NCI-H510A treated with DMSO at 0.1 percent for 48 hours (cell line): ENCODE measurements at regions not wholly inside any gene's neighbourhood (a gene's known extent, or its start where the extent isn't known, plus 50 kb on each side); places are given as distances from the start of the nearest gene placed in this dataset.

ENCODE experiments used
- DNase-seq: peaks from one replicate; lab custom pipeline; 2025; lab: John Stamatoyannopoulos, UW

- no peak for DNase-seq
Observed at GRCh38 chr18:60134806-60135205, 235.0 kb downstream of the PMAIP1 start.

DNA sequence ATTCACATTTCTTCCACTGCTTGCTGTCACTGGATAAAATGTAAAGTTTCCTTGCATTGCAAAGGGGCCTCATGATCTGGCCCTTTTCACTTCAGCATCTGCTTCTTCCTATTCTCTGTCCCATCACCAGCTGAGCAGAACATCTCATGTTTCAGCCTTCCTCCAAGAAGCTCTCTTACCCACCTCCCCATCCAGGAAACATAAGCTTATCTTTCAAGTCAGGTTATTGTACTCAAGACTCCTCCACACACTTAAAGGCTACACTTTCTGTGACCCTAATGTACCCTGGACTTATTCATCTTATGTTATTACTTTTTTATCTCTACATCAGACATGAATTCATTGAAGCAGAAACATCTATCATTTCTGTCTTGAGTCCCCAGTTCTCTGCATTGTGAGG lies 230.5 kb downstream of the PMAIP1 start:
- no peak for DNase-seq

- DNase-seq = no peak
Observed at GRCh38 chr18:60123031-60123430, 223.2 kb downstream of the PMAIP1 start.

- no peak for DNase-seq
Observed at GRCh38 chr18:60122339-60122738, 222.5 kb downstream of the PMAIP1 start.

DNA sequence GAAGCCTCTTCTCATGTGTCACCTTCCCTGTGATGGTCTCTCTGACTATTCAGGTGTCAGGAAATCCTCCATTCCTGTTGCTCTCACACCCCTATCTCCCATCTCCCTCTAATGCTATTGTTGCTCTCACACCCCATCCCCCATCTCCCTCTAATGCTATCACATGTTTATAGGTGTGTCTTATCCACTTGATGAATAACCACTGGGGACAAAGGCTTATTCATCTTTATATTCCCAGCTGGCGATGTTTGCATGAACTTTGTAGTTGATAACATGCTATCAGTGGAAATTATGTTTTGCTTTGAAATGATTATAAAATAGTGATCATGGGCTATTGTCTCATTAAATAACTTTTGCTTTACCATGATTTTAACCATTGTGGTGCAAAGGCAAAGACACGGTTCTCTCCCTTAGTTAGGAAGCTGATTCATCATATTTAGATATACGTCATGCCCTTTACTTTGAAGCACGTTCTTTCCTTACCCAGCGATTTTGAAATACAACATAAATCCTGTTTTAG lies 220.5 kb downstream of the PMAIP1 start:
- no peak for DNase-seq

DNA sequence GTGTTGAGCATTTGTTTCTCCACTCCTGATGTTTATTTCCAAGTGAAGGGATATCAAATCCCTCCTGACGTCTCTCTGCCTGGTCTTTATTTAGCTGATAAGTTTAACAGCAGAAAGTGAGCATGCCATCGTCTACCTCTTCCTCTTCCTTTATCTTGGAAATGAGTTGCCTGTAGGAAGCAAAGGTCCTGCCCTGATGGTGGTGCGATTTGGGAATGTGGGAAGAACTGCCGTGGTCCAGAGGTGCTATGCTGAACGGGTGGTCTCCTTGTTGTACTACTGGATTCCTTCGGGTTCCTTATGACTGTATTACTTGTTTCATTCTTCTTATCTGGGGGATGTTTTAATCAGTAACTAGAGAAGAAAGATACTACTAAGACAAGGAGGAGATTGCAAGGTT lies 217.5 kb downstream of the PMAIP1 start:
- no peak for DNase-seq

GRCh38 chr18:60113396-60113795 lies 213.6 kb downstream of the PMAIP1 start:
- DNase-seq = no peak

DNA sequence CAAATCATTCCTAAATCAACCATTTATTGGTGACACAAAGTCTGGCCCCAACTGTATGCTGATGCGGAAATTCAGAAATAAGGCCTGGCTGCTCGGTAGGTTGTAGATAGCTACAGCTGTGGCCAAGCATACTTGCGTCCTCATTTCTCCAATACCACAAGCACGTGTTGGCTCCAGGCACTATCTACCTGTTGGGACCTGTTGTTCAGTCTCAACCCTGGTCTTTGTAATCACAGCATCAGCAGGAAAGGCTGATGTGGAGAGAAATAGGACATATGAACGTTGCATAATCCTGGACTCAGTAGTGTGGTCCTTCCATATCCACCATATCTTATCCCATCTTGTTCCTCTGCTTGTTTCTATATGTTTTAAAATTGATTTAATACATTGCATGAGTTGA lies 212.6 kb downstream of the PMAIP1 start:
- DNase-seq = no peak

DNA sequence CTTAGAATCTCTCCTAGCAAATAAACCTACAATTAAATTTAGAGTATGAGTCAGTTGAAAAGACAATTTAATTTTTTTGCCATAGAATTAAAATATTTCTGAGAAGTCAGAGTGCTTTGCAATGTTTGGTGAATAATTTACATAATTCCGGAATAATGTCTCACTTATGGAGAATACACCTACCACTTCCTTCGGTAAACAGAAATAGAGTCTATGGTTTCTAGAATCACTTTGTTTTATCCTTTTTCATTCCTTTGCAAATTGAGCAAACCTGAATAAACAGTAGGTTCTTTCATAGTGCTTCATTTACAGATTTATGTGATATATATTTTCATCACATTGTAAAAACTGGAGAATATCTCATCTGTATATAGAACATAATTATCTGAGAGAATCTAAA lies 211.7 kb downstream of the PMAIP1 start:
- DNase-seq = no peak

GRCh38 chr18:60110836-60111235 lies 211.0 kb downstream of the PMAIP1 start:
- DNase-seq = no peak

GRCh38 chr18:60100778-60101177 lies 201.0 kb downstream of the PMAIP1 start:
- peak; percentile 4 for DNase-seq

DNA sequence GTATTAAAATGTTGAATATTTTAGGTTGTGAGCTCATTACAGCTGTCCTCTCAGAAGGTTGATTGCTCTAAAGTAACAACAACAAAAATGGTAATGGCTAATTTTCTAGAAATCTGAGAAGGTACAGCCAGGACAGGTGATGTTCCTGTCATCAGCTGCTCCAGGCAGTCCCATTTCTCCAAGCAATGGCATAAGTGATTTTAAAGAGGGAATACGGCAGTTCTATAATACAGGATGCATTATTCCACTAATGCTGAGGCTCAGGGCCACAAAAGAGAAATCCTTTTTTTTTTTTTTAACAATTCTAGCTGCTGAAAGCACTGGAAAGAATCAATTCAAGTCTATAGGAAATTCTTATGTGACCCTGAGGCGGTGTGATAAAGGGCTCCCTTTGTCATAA lies 199.9 kb downstream of the PMAIP1 start:
- no peak for DNase-seq

- DNase-seq = no peak
Observed at GRCh38 chr18:60096428-60096827, 196.6 kb downstream of the PMAIP1 start.

DNA sequence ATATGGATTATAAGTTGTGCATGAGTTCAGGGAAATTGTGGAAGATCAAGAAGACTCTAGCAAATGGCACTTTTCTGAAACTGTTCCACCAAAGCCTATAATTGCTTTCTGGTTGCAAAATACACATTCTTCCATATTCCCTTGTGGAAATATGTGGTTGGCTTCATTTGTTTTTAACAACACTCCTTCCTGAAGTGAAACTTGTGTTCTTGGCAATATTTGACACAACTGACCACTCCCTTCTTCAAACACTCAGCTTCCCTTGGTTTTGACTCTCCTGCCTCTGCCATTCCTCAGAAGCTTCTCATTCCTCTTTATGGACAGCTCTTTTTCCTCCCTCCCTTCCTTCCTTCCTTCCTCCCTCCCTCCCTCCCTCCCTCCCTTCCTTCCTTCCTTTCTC lies 192.3 kb downstream of the PMAIP1 start:
- DNase-seq = no peak

GRCh38 chr18:60090170-60090569 lies 190.4 kb downstream of the PMAIP1 start:
- no peak for DNase-seq

DNA sequence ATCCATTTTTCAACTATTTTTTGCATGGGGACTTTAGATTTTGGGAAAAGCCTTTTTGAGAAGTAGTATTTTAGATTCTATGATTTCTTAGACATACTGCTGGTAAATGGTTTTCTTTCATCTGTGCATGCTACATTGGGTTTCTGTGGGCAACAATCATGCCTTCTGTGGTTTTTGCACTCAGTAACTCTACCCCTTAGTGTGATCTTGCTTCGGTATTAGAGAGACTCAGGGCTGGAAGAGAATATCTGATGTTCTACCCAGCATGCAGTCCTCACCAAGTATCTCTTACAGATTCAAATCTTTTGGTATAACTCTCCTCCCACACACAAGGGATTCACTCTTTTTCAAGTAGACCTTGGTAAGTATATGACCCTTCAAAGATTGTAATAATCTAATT lies 183.0 kb downstream of the PMAIP1 start:
- no peak for DNase-seq

DNA sequence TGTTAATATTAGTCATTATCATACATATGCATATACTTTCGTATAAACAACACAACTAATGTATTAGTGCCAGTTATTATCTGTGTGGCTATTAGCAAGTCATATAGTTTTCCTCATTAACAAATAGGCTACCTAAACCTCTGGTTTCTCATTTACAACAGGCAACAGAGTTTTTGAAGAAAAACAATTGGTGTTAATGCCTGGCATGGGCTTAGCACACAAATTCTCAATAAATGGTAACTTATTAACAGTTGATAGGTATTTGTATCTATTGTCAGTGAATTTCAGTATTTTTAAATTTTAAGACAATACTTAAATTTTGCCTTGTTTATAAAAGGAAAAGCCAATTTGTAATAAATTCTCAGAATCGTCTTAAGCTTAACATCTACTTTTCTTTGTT lies 182.5 kb downstream of the PMAIP1 start:
- no peak for DNase-seq

GRCh38 chr18:60075477-60075876 lies 175.7 kb downstream of the PMAIP1 start:
- no peak for DNase-seq

DNA sequence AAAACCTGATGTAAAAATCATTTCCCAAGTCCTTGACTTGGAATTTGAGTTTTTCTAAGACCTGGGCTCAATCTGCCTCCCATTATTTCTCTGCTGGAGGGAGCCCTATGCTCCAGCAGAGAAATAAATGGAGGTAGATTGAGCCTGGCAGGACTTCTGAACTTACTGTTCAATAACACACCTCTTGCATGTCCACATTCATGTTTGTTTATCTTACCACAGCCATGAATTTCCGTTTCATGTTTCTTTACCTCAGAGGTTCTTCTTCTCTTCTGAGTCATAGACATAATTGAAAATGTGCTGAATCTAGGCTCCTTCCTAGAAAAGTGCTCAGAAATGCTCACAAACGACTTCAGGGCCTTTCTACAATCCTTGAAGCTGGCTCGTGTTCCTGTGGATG lies 170.8 kb downstream of the PMAIP1 start:
- no peak for DNase-seq

- no peak for DNase-seq
Observed at GRCh38 chr18:60069145-60069544, 169.3 kb downstream of the PMAIP1 start.

DNA sequence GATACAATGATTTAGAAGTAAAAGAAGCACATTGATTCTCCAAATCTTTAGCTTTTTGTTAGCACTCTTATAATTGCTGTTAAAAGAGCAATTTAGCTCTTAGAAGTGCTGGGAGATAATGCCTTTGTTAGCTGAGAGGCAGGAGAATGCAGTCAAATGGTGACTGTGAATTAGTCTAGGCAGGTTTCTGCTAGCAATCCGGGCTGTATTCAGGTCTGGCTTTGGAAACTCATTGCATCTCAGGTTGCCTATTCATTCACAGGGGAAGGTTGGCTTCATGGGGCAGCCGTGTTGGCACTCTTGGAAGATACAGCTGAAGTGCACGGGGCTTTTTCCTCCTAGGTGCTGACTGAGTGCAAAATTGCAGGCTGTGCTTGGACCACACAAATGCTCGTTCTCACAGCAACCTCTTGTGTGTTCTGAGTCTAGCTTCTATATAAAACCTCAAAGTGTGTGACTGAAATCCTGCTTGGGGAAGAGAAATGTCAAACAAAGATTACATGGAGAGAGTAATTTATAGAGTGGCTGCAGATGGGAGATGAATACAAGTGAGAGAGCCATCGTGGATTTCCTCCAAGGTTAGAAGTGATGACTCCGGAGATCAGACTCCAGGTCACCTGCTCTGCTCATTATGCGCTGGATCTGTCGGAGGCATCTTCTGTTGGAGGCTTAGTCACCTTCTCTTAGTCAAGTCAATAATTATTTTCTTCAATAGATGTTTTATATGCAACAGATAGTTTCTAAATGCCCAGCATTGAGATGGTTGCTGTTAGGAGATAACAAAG lies 167.8 kb downstream of the PMAIP1 start:
- DNase-seq = no peak

DNA sequence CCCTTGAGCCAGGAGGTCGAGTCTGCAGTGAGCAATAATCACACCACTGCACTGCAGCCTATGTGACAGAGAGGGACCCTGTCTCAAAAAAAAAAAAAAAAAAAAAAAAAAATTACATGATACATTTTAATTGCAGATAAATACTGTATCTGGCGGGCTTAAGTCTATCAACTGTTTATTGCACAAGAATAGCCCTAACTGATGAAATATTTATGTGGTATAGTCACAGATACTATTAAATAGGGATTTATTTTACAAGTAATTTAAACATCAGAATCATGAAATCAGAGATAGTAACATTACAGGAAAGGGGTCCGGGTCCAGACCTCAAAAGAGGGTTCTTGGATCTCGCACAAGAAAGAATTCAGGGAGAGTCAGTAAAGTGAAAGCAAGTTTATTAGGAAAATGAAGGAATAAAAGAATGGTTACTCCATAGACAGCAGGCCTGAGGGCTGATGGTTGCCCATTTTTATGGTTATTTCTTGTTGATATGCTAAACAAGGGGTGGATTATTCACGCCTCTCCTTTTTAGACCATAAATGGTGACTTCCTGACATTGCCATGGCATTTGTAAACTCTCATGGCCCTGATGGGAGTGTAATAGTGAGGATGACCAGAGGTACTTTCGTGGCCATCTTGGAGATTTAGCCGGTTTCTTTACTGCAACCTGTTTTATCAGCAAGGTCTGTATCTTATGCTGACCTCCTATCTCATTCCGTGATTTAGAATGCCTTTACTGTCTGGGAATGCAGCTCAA lies 166.6 kb downstream of the PMAIP1 start:
- no peak for DNase-seq

DNA sequence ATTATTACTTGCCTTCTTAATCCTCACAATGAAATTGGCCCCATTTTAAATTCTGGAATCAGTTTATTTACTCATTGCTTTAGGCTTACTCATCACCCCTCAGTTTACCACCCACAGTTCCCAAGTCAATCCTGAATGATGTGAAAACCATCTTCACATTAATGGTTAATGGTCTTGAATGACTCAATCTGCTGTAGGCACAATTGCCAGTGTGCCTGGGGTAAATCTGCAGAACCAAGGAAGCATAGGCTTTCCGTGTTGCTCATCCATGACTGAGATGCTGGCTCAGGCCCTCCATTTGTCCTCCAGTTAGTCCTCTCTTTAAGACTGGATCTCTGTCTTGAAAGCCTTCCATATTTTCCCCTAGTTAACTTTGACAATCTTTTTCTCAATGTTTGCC lies 164.5 kb downstream of the PMAIP1 start:
- DNase-seq = no peak
